K562 (cell line): ENCODE measurements at regions not wholly inside any gene's neighbourhood (a gene's known extent, or its start where the extent isn't known, plus 50 kb on each side); places are given as distances from the start of the nearest gene placed in this dataset.

Experiments used
- DLX4 ChIP-seq: fragments of 250-450 bp; sonication (Bioruptor Pico); IDR thresholded peaks from 2 replicates; pipeline ENCODE4 v1.6.1; 2021; ENCODE audit warnings: mild to moderate bottlenecking
- GABPA ChIP-seq: fragments of 200-800 bp; sonication (Bioruptor generic); conservative IDR thresholded peaks from 2 replicates; pipeline ENCODE4 v1.6.1; 2016; ENCODE audit warnings: low read depth, missing genetic modification characterization, missing compliant biosample characterization
- KAT2B ChIP-seq: IDR thresholded peaks from one replicate; pipeline ENCODE4 v1.6.1; 2012; ENCODE audit warnings: low read depth, mild to moderate bottlenecking, control low read depth, inconsistent platforms, low read length, moderate library complexity
- PML ChIP-seq: IDR thresholded peaks from 2 replicates; pipeline ENCODE4 v1.6.1; 2012; ENCODE audit warnings: low read length, inconsistent platforms
- TAF7 ChIP-seq: fragments of 450-650 bp; IDR thresholded peaks from 2 replicates; pipeline ENCODE4 v1.6.1; 2016; ENCODE audit warnings: missing genetic modification characterization, missing compliant biosample characterization
- ZBTB33 ChIP-seq: sonication (generic); formaldehyde crosslinking; IDR thresholded peaks from 2 replicates; pipeline ENCODE4 v1.8.1; 2023; ENCODE audit warnings: mild to moderate bottlenecking, missing genetic modification reagents
- ZBTB40 ChIP-seq, 2 experiments: fragments of 450-650 bp in 1 of 2; sonication (generic) in 1 of 2; formaldehyde crosslinking in 1 of 2; IDR thresholded peaks; 2 replicates each; pipeline versions ENCODE4 v1.7.1 to v1.9.0; 2016 to 2022; ENCODE audit warnings: inconsistent platforms in 1 of 2, mild to moderate bottlenecking in 1 of 2, missing genetic modification reagents in 1 of 2
- TF ChIP-seq, protein P1 (sequence below): IDR thresholded peaks from 2 replicates; pipeline ENCODE4 v1.6.1; 2011; ENCODE audit warnings: borderline replicate concordance, low read depth, mild to moderate bottlenecking, moderate library complexity, low read length; ENCODE audit not compliant: insufficient read depth, poor library complexity, severe bottlenecking

- TF ChIP-seq ZBTB40 (IDR thresholded peaks at IDR 0.05) = 0 out of 2 replicates have a peak, but pooled peaks have one; percentile 40
- TF ChIP-seq ZBTB40 (CRISPR knock-in tag; IDR thresholded peaks at IDR 0.05) = no peak
- no peak for TF ChIP-seq KAT2B
- TF ChIP-seq, protein P1, sequence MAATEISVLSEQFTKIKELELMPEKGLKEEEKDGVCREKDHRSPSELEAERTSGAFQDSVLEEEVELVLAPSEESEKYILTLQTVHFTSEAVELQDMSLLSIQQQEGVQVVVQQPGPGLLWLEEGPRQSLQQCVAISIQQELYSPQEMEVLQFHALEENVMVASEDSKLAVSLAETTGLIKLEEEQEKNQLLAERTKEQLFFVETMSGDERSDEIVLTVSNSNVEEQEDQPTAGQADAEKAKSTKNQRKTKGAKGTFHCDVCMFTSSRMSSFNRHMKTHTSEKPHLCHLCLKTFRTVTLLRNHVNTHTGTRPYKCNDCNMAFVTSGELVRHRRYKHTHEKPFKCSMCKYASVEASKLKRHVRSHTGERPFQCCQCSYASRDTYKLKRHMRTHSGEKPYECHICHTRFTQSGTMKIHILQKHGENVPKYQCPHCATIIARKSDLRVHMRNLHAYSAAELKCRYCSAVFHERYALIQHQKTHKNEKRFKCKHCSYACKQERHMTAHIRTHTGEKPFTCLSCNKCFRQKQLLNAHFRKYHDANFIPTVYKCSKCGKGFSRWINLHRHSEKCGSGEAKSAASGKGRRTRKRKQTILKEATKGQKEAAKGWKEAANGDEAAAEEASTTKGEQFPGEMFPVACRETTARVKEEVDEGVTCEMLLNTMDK = peak; percentile 51
- no peak for TF ChIP-seq ZBTB33 (CRISPR knock-in tag)
- TF ChIP-seq GABPA (tag) = 0 out of 2 replicates have a peak, but pooled peaks have one; percentile 19
- TF ChIP-seq DLX4 (CRISPR knock-in tag) = no peak
- no peak for TF ChIP-seq PML
- TF ChIP-seq TAF7 = no peak
Measured at GRCh38 chr14:106286697-106287290, 760.4 kb downstream of the TMEM121 start (continued).
